Adrenal gland (tissue), 9 donors: ENCODE measurements at regions not wholly inside any gene's neighbourhood (a gene's known extent, or its start where the extent isn't known, plus 50 kb on each side); places are given as distances from the start of the nearest gene placed in this dataset.

Experiments
- DNase-seq, 7 donors: peaks; one replicate each; pipeline ENCODE4 v3.0.0-alpha.2; 2019 to 2020
- H3K27ac ChIP-seq, 5 donors: fragments of 200-600 bp; sonication (generic) in 4 of 5; 1 replicate in 3 of 5; 2 replicates in 2 of 5; pipeline versions ENCODE4 v1.5.1 to v1.8.0; 2016 to 2020; ENCODE audit warnings: mild to moderate bottlenecking in 1 of 5
- H3K27me3 ChIP-seq: fragments of 200-600 bp; 2 replicates; pipeline ENCODE4 v1.8.0; 2021
- H3K36me3 ChIP-seq, 2 donors: fragments of 200-600 bp; replicated peaks in 1 of 2; 1 replicate in 1 of 2; 2 replicates in 1 of 2; pipeline versions ENCODE4 v1.5.1 to v1.8.0; 2018 to 2022
- H3K4me1 ChIP-seq, 2 donors: fragments of 200-600 bp; replicated peaks in 1 of 2; 1 replicate in 1 of 2; 2 replicates in 1 of 2; pipeline versions ENCODE4 v1.5.1 to v1.8.0; 2018 to 2021
- H3K4me3 ChIP-seq, 4 donors: fragments of 200-600 bp; sonication (generic) in 3 of 4; one replicate each; pipeline ENCODE4 v1.5.1; 2016 to 2018
- H3K9me3 ChIP-seq, 3 donors: fragments of 200-600 bp; sonication (generic) in 1 of 3; replicated peaks in 1 of 3; 1 replicate in 2 of 3; 2 replicates in 1 of 3; pipeline versions ENCODE4 v1.5.1 to v1.8.0; 2016 to 2021
- POLR2A ChIP-seq, 2 donors: fragments of 450-650 bp; IDR thresholded peaks; one replicate each; pipeline ENCODE4 v1.6.1; 2017; ENCODE audit warnings: antibody characterized with exemption in 2 of 2, mild to moderate bottlenecking in 2 of 2, moderate library complexity in 1 of 2
- WGBS, 4 donors: extraction: QIAGEN DNeasy Blood & Tissue Kit in 2 of 4; methylation state at CpG; one replicate each; pipeline versions ENCODE4 v1.1.5 to v1.1.7; 2013 to 2017; 5-methylcytosine and 5-hydroxymethylcytosine counted together
- intact Hi-C, 2 donors: fragments of 100-400 bp; cut with DNase I; formaldehyde crosslinking; loops; one replicate each; pipeline versions ENCODE4 v1.14.1 to v1.15.0; 2022 to 2023
- TF ChIP-seq, protein P1 (sequence below), 6 experiments: fragments of 450-650 bp in 4 of 6; fragments of 200-600 bp in 2 of 6; sonication (generic) in 1 of 6; IDR thresholded peaks; 1 replicate in 5 of 6; 2 replicates in 1 of 6; pipeline versions ENCODE4 v1.5.1 to v1.8.0; 2016 to 2021; ENCODE audit warnings: antibody characterized with exemption in 6 of 6, mild to moderate bottlenecking in 2 of 6, moderate library complexity in 1 of 6
- donor health status: healthy with polysubstance abuse.
- donor health status: Bipolar disorder and iron deficiency.
- donor health status: DM: yes; HTN: yes; CAD: no.
- donor health status: DM: no; HTN: no; CAD: no.
- donor health status: DM: no; HTN: no; CAD: no.

DNA sequence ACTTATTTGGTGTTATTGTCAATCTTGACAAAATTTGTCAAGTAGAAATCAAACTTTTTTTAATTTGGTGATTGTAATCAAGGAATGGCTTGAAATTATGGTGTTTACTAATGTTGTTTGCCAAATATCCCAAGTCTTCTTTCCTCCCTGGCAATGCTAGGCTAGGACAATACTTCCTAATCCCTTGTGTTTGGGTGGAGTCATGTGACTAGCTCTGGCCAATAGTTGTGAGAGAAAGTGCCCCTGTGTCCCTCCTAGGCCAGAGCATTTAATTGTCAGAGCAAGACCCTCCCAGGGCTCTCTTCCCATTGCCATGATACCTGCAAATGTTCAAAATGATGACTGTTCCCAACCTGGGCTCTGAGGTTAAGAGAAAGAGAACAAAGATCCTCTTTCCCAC is 132.7 kb downstream of the ANXA2 start:
- Histone ChIP-seq H3K27me3 (no peaks in the 10 kb centered on the region), H3K4me3 (no peak overlapping the region), H3K36me3 (no peaks in the 10 kb centered on the region), H3K9me3 (no peaks in the 10 kb centered on the region), H3K27ac (no peak overlapping the region), H3K4me1 (no peaks in the 10 kb centered on the region)
- intact Hi-C loops = no loop called here
- no peak for DNase-seq
- TF ChIP-seq, protein P1, sequence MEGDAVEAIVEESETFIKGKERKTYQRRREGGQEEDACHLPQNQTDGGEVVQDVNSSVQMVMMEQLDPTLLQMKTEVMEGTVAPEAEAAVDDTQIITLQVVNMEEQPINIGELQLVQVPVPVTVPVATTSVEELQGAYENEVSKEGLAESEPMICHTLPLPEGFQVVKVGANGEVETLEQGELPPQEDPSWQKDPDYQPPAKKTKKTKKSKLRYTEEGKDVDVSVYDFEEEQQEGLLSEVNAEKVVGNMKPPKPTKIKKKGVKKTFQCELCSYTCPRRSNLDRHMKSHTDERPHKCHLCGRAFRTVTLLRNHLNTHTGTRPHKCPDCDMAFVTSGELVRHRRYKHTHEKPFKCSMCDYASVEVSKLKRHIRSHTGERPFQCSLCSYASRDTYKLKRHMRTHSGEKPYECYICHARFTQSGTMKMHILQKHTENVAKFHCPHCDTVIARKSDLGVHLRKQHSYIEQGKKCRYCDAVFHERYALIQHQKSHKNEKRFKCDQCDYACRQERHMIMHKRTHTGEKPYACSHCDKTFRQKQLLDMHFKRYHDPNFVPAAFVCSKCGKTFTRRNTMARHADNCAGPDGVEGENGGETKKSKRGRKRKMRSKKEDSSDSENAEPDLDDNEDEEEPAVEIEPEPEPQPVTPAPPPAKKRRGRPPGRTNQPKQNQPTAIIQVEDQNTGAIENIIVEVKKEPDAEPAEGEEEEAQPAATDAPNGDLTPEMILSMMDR (IDR thresholded peaks at IDR 0.05) = no peak
- TF ChIP-seq POLR2A (IDR thresholded peaks at IDR 0.05) = no peak

DNA sequence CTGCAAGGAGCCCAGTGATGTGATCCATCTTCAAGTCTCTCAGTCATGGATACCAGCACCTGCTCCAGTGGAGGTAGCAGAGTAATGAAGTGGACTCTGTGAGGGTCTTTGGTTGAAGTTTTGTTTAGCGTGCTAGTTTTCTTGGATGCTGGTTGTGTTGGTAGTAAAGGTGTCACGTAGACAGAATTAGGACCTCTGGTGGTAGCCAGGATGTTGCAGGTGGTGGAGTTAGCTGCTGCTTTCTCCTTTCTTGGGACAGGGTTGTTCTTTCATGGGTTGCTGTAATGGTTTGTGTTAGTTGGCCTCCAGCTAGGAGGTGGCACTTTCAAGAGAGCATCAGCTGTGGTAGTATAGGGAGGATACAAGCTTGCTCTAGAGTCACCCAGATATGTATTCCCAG is 125.2 kb downstream of the ANXA2 start:
- H3K4me3 ChIP-seq = no peak overlapping the region
- H3K36me3 ChIP-seq = no peaks in the 10 kb centered on the region
- DNase-seq = no peak
- intact Hi-C loops = no loop called here
- WGBS, 4 donors = 85 to 92% (median 90%) methylated on average over 2 of the region's 2 CpGs
- TF ChIP-seq POLR2A (IDR thresholded peaks at IDR 0.05) = no peak
- TF ChIP-seq, protein P1 (IDR thresholded peaks at IDR 0.05) = no peak
- peaks cover 6% of the 10 kb centered on the region for H3K27me3 ChIP-seq
- peaks cover 0 to 13% (median 10%) of the 10 kb centered on the region in 3 donors for H3K9me3 ChIP-seq
- no peaks in the 10 kb centered on the region for H3K4me1 ChIP-seq
- H3K27ac ChIP-seq = no peak overlapping the region

DNA sequence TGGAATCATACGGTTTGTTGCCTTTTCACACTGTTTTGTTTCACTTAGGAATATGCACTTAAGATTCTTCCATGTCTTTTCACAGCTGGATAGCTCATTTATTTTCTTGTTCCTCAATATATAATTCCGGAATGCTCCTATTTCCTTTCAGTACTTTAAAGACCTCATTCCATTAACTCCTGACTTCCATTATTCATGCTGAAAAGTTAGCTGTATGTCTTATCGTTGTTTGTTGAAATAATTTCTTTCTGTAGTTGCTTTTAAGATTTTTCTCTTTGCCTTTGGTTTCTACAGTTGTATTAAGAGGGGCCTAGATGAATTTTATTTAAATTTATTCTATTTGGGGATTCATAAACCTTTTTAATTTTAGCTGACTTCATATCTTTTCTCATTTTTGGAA is 122.2 kb downstream of the ANXA2 start:
- intact Hi-C loops = no loop called here
- no peak for TF ChIP-seq POLR2A (IDR thresholded peaks at IDR 0.05)
- TF ChIP-seq, protein P1 (IDR thresholded peaks at IDR 0.05) = no peak
- DNase-seq = no peak
- H3K4me1 ChIP-seq = no peaks in the 10 kb centered on the region
- no peak overlapping the region for H3K4me3 ChIP-seq
- no peak overlapping the region for H3K27ac ChIP-seq
- peaks cover 0 to 13% (median 10%) of the 10 kb centered on the region in 3 donors for H3K9me3 ChIP-seq
- H3K36me3 ChIP-seq = no peaks in the 10 kb centered on the region
- H3K27me3 ChIP-seq = peaks cover 10% of the 10 kb centered on the region
- WGBS, 4 donors = 53 to 83% (median 77%) methylated on average over 3 of the region's 3 CpGs

DNA sequence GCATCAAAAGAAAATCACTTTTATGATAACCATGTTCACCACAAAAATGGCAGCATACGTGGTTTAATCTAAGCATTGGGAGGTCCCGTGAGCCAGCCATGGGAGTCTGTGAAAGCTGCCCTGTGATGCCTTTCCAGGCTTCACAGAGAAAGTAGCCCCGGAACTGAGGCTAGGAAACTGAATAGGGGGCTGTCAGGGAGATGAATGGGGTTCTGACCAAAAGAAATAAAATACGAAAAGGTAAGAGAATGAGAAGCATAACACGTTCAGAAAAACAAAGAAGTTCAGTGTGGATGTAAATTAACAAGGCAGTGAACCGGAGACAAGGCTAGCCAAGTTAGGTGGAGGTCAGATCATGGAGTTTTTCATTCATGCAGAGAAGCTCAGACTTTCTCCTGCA is 118.9 kb downstream of the ANXA2 start:
- peaks cover 10% of the 10 kb centered on the region for H3K27me3 ChIP-seq
- intact Hi-C loops = no loop called here
- no peaks in the 10 kb centered on the region for H3K36me3 ChIP-seq
- no peak for TF ChIP-seq POLR2A (IDR thresholded peaks at IDR 0.05)
- TF ChIP-seq, protein P1 (IDR thresholded peaks at IDR 0.05) = no peak
- H3K4me3 ChIP-seq = no peak overlapping the region
- no peak for DNase-seq
- H3K9me3 ChIP-seq = peaks cover 0 to 13% (median 10%) of the 10 kb centered on the region in 3 donors
- WGBS, 4 donors = 53 to 67% (median 56%) methylated on average over 6 of the region's 6 CpGs
- H3K4me1 ChIP-seq = no peaks in the 10 kb centered on the region
- H3K27ac ChIP-seq = no peak overlapping the region
